ENCODE measurements at regions not wholly inside any gene's neighbourhood (a gene's known extent, or its start where the extent isn't known, plus 50 kb on each side); places are given as distances from the start of the nearest gene placed in this dataset.

DNA sequence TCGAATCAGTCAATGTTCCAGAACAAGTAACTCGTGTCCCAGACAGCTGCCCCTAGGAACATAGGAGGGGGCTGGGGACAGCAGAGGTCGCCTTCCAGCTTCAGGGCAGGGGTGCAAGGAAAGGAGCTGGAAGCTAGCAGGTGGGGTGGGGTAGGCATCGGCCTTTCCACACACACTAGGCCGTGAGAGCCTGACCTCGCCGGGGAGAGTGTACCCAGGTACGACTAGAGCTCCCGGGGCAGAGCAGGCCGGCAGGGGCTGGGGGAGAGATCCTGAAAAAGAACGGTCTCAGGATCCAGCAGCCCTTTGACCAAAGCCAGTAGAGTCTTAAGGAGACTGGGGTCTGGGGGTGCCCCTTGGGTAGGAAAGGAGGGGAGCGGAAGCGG lies 1127.5 kb downstream of the BRD1 start:
- Histone ChIP-seq H2BK12ac (ENCODE audit: low read length) (no peak overlapping the region), H3K36me3 (replicated peaks in 1 of 2; ENCODE audit: control insufficient read depth in 2 of 2, insufficient read depth in 2 of 2, low read length in 2 of 2) (peaks cover 0 to 4% of the 10 kb centered on the region in 2 donors), H3K9me3 (replicated peaks in 1 of 2; ENCODE audit: control insufficient read depth in 2 of 2, insufficient read depth in 1 of 2, low read depth in 1 of 2, low read length in 2 of 2) (peaks cover 0 to 4% of the 10 kb centered on the region in 2 donors), H3K23ac (ENCODE audit: low read depth, low read length, poor library complexity) (no peak overlapping the region), H3K4me2 (ENCODE audit: insufficient read depth, low read length, poor library complexity, severe bottlenecking) (no peak overlapping the region), H4K91ac (ENCODE audit: low read depth, low read length, poor library complexity) (no peak overlapping the region), H3K4ac (ENCODE audit: low read length) (no peak overlapping the region), H2BK5ac (ENCODE audit: low read length) (no peak overlapping the region), H3K27ac (replicated peaks; ENCODE audit: low read length) (no peak overlapping the region), H2AFZ (ENCODE audit: low read length) (no peak overlapping the region), H3K14ac (ENCODE audit: low read length) (peak overlapping the region; percentile 83), H3K4me1 (ENCODE audit: control insufficient read depth in 2 of 2, insufficient read depth in 1 of 2, low read depth in 1 of 2, low read length in 2 of 2) (peaks cover 26 to 50% of the 10 kb centered on the region in 2 donors), H3K18ac (ENCODE audit: low read length) (peak overlapping the region; percentile 91), H4K8ac (ENCODE audit: low read depth, low read length) (no peak overlapping the region), H2BK15ac (ENCODE audit: low read length) (no peak overlapping the region), H3K9ac (ENCODE audit: low read depth, low read length, poor library complexity) (no peak overlapping the region), H3K27me3 (ENCODE audit: control insufficient read depth in 3 of 3, insufficient read depth in 3 of 3, low read depth in 1 of 3, low read length in 3 of 3) (peaks cover 0 to 2% (median 0%) of the 10 kb centered on the region in 3 experiments), H2AK5ac (ENCODE audit: low read depth, low read length) (no peak overlapping the region), H3K4me3 (ENCODE audit: low read length in 2 of 2) (no peak overlapping the region), H3K79me1 (ENCODE audit: low read depth, low read length) (peaks cover 21% of the 10 kb centered on the region), H2BK120ac (ENCODE audit: low read depth, low read length) (no peak overlapping the region)
- no CpG with 5 or more reads among the region's 13 CpGs for WGBS, 2 donors (ENCODE audit: extremely low coverage in 2 of 2, insufficient read length in 2 of 2, insufficient replicate concordance in 1 of 2)
- DNase-seq (ENCODE audit: low spot score) = no peak

DNA sequence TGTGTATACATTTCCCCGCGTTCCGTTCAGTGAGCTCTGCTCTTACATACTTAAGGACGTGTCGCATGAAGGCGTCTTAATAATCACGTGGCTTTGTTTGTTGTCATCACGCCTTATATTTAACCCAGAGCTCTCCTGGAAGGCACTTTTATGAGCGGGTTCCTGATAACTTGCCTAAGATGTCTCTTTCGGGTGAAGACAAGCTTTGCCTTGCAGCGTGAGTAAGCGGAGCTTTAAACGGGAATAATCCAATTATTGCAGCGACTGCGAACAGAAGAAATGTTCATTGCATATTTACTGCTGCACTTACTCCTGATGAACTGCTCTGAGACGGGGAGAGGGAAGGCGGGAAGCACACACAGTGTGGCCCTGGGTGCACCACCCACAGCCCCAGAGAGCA lies 1128.2 kb downstream of the BRD1 start:
- no peak overlapping the region for H2BK12ac ChIP-seq (ENCODE audit: low read length)
- peaks cover 0 to 2% (median 0%) of the 10 kb centered on the region in 3 experiments for H3K27me3 ChIP-seq (ENCODE audit: control insufficient read depth in 3 of 3, insufficient read depth in 3 of 3, low read depth in 1 of 3, low read length in 3 of 3)
- H3K18ac ChIP-seq (ENCODE audit: low read length) = no peak overlapping the region
- H2BK5ac ChIP-seq (ENCODE audit: low read length) = no peak overlapping the region
- H3K27ac ChIP-seq (replicated peaks; ENCODE audit: low read length) = no peak overlapping the region
- peaks cover 0 to 4% of the 10 kb centered on the region in 2 donors for H3K36me3 ChIP-seq (replicated peaks in 1 of 2; ENCODE audit: control insufficient read depth in 2 of 2, insufficient read depth in 2 of 2, low read length in 2 of 2)
- no peak overlapping the region for H2AK5ac ChIP-seq (ENCODE audit: low read depth, low read length)
- H2BK15ac ChIP-seq (ENCODE audit: low read length) = no peak overlapping the region
- no peak overlapping the region for H3K4me3 ChIP-seq (ENCODE audit: low read length in 2 of 2)
- H4K8ac ChIP-seq (ENCODE audit: low read depth, low read length) = no peak overlapping the region
- H2AFZ ChIP-seq (ENCODE audit: low read length) = no peak overlapping the region
- no peak overlapping the region for H3K14ac ChIP-seq (ENCODE audit: low read length)
- peaks cover 19% of the 10 kb centered on the region for H3K79me1 ChIP-seq (ENCODE audit: low read depth, low read length)
- no peak overlapping the region for H3K9ac ChIP-seq (ENCODE audit: low read depth, low read length, poor library complexity)
- no peak overlapping the region for H3K4me2 ChIP-seq (ENCODE audit: insufficient read depth, low read length, poor library complexity, severe bottlenecking)
- no peak overlapping the region for H2BK120ac ChIP-seq (ENCODE audit: low read depth, low read length)
- peaks cover 0 to 4% of the 10 kb centered on the region in 2 donors for H3K9me3 ChIP-seq (replicated peaks in 1 of 2; ENCODE audit: control insufficient read depth in 2 of 2, insufficient read depth in 1 of 2, low read depth in 1 of 2, low read length in 2 of 2)
- DNase-seq (ENCODE audit: low spot score) = no peak
- no CpG with 5 or more reads among the region's 17 CpGs for WGBS, 2 donors (ENCODE audit: extremely low coverage in 2 of 2, insufficient read length in 2 of 2, insufficient replicate concordance in 1 of 2)
- H3K4me1 ChIP-seq (ENCODE audit: control insufficient read depth in 2 of 2, insufficient read depth in 1 of 2, low read depth in 1 of 2, low read length in 2 of 2) = peaks cover 21 to 44% of the 10 kb centered on the region in 2 donors
- no peak overlapping the region for H3K4ac ChIP-seq (ENCODE audit: low read length)
- no peak overlapping the region for H4K91ac ChIP-seq (ENCODE audit: low read depth, low read length, poor library complexity)
- H3K23ac ChIP-seq (ENCODE audit: low read depth, low read length, poor library complexity) = no peak overlapping the region

DNA sequence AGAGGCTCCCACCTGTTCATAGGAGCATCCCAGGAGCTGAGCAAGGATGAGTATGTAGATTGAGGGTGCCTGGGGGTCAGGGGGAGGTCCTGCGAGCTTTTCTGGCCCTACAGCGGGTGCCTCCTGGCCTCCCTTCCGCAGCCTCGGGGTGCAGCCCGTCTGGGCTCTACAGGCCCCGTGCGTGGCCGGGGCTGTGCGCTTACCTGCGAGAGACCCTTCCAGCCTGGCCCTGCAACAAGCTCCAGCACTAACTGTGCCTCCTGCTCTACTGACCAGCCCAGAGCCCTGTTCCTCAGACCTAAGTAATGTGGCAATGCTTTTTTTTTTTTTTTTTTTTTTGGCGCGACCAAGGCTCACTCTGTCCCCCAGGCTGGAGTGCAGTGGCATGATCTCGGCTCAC lies 1129.1 kb downstream of the BRD1 start:
- Histone ChIP-seq H3K36me3 (replicated peaks in 1 of 2; ENCODE audit: control insufficient read depth in 2 of 2, insufficient read depth in 2 of 2, low read length in 2 of 2) (peaks cover 0 to 4% of the 10 kb centered on the region in 2 donors), H3K27me3 (ENCODE audit: control insufficient read depth in 3 of 3, insufficient read depth in 3 of 3, low read depth in 1 of 3, low read length in 3 of 3) (peaks cover 0 to 2% (median 0%) of the 10 kb centered on the region in 3 experiments), H2BK120ac (ENCODE audit: low read depth, low read length) (no peak overlapping the region), H2BK5ac (ENCODE audit: low read length) (no peak overlapping the region), H3K23ac (ENCODE audit: low read depth, low read length, poor library complexity) (peak overlapping the region; percentile 17), H3K4me2 (ENCODE audit: insufficient read depth, low read length, poor library complexity, severe bottlenecking) (no peak overlapping the region), H4K8ac (ENCODE audit: low read depth, low read length) (no peak overlapping the region), H3K4me1 (ENCODE audit: control insufficient read depth in 2 of 2, insufficient read depth in 1 of 2, low read depth in 1 of 2, low read length in 2 of 2) (peaks cover 14 to 35% of the 10 kb centered on the region in 2 donors), H2BK15ac (ENCODE audit: low read length) (no peak overlapping the region), H3K4ac (ENCODE audit: low read length) (no peak overlapping the region), H3K9me3 (replicated peaks in 1 of 2; ENCODE audit: control insufficient read depth in 2 of 2, insufficient read depth in 1 of 2, low read depth in 1 of 2, low read length in 2 of 2) (peaks cover 0 to 4% of the 10 kb centered on the region in 2 donors), H3K79me1 (ENCODE audit: low read depth, low read length) (peaks cover 19% of the 10 kb centered on the region), H3K9ac (ENCODE audit: low read depth, low read length, poor library complexity) (no peak overlapping the region), H3K27ac (replicated peaks; ENCODE audit: low read length) (no peak overlapping the region), H3K18ac (ENCODE audit: low read length) (peak overlapping the region; percentile 59), H2AFZ (ENCODE audit: low read length) (no peak overlapping the region), H2BK12ac (ENCODE audit: low read length) (no peak overlapping the region), H3K14ac (ENCODE audit: low read length) (peak overlapping the region; percentile 31), H4K91ac (ENCODE audit: low read depth, low read length, poor library complexity) (no peak overlapping the region), H2AK5ac (ENCODE audit: low read depth, low read length) (no peak overlapping the region), H3K4me3 (ENCODE audit: low read length in 2 of 2) (no peak overlapping the region)
- DNase-seq (ENCODE audit: low spot score) = no peak
- WGBS, 2 donors (ENCODE audit: extremely low coverage in 2 of 2, insufficient read length in 2 of 2, insufficient replicate concordance in 1 of 2) = no CpG with 5 or more reads among the region's 13 CpGs

DNA sequence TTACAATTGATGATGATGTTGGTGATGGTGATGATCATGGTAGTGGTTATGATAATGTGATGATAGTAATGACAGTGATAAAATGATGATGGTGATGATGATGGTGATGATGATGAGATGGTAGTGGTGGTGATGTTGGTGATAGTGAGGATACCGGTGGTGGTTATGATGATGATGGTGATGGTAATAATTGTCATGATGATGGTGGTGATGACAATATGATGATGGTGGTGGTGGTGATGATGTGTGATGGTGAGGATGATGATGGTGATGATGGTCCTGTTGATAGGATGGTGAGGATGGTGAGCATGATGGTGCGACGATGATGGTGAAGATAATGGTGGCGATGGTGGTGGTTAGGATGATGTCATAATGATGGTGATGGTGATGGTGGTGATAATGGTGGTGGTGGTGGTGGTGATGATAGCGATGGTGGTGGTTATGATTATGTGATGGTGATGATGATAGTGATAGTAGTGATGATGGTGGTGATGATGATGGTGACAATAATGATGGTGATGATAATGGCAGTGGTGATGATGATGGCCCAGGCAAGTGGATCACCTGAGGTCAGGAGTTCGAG lies 1129.9 kb downstream of the BRD1 start:
- Histone ChIP-seq H2BK12ac (ENCODE audit: low read length) (no peak overlapping the region), H4K91ac (ENCODE audit: low read depth, low read length, poor library complexity) (no peak overlapping the region), H2BK15ac (ENCODE audit: low read length) (no peak overlapping the region), H3K36me3 (replicated peaks in 1 of 2; ENCODE audit: control insufficient read depth in 2 of 2, insufficient read depth in 2 of 2, low read length in 2 of 2) (peaks cover 0 to 2% of the 10 kb centered on the region in 2 donors), H3K18ac (ENCODE audit: low read length) (peak overlapping the region; percentile 15), H2BK120ac (ENCODE audit: low read depth, low read length) (no peak overlapping the region), H3K4me2 (ENCODE audit: insufficient read depth, low read length, poor library complexity, severe bottlenecking) (no peak overlapping the region), H3K79me1 (ENCODE audit: low read depth, low read length) (peaks cover 15% of the 10 kb centered on the region), H2AFZ (ENCODE audit: low read length) (no peak overlapping the region), H3K4me3 (ENCODE audit: low read length in 2 of 2) (no peak overlapping the region), H3K14ac (ENCODE audit: low read length) (no peak overlapping the region), H3K9ac (ENCODE audit: low read depth, low read length, poor library complexity) (no peak overlapping the region), H3K4me1 (ENCODE audit: control insufficient read depth in 2 of 2, insufficient read depth in 1 of 2, low read depth in 1 of 2, low read length in 2 of 2) (peaks cover 8 to 27% of the 10 kb centered on the region in 2 donors), H3K27ac (replicated peaks; ENCODE audit: low read length) (no peak overlapping the region), H2AK5ac (ENCODE audit: low read depth, low read length) (no peak overlapping the region), H3K4ac (ENCODE audit: low read length) (no peak overlapping the region), H4K8ac (ENCODE audit: low read depth, low read length) (no peak overlapping the region), H3K9me3 (replicated peaks in 1 of 2; ENCODE audit: control insufficient read depth in 2 of 2, insufficient read depth in 1 of 2, low read depth in 1 of 2, low read length in 2 of 2) (peaks cover 0 to 2% of the 10 kb centered on the region in 2 donors), H2BK5ac (ENCODE audit: low read length) (no peak overlapping the region), H3K27me3 (ENCODE audit: control insufficient read depth in 3 of 3, insufficient read depth in 3 of 3, low read depth in 1 of 3, low read length in 3 of 3) (no peaks in the 10 kb centered on the region), H3K23ac (ENCODE audit: low read depth, low read length, poor library complexity) (peak overlapping the region; percentile 23)
- 100% methylated on average over 5 of the region's 6 CpGs; no CpG with 5 or more reads in 1 of the 2 donors for WGBS, 2 donors (ENCODE audit: extremely low coverage in 2 of 2, insufficient read length in 2 of 2, insufficient replicate concordance in 1 of 2)
- no peak for DNase-seq (ENCODE audit: low spot score)
